ENCODE measurements at regions not wholly inside any gene's neighbourhood (a gene's known extent, or its start where the extent isn't known, plus 50 kb on each side); places are given as distances from the start of the nearest gene placed in this dataset.

DNA sequence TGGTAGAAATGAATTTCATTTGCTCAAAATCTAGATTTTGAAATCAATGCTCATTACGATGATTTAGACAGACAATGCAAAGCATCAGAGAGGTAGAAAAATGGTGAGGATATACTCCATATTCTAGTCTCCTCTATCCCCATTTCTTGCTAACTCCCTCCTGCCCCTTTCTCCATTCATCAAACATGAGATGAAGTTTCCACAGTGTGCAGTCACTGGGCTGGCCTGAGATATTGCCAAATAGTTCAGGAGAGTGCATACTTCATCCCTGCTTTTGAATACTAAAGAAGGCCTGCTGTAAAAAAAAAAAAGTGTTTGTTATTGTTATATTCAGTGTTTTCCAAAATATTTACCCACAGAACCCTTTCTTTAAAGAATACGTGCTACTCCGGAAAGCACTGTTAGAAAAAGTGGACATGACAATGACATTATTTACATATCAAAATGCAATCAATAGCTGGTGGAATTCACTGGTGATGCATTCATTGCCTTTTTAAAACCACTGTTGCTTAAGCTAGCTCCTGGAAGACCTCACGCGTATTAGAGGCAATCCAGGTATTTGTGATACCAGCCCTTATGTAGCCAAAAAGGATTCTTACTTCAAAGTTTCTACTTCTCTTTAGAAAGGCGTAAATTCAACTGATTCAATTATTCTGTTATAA lies 247.6 kb upstream of the SOX2 start:
- no peaks in the 10 kb centered on the region for H3K9me3 ChIP-seq (ENCODE audit: insufficient read depth, low read length)
- no peaks in the 10 kb centered on the region for H3K36me3 ChIP-seq (ENCODE audit: insufficient read depth, insufficient read length, low read length)
- no peak overlapping the region for H3K4me3 ChIP-seq (ENCODE audit: insufficient read length, low read depth)
- TF ChIP-seq ZNF274 (IDR thresholded peaks at IDR 0.05; ENCODE audit: low read depth, low read length) (no peak), SUZ12 (IDR thresholded peaks at IDR 0.05; ENCODE audit: extremely low read depth, insufficient read depth, insufficient read length) (no peak), YY1 (IDR thresholded peaks at IDR 0.05; ENCODE audit: insufficient read depth, insufficient read length) (no peak)
- H3K9ac ChIP-seq (ENCODE audit: insufficient read length, low read depth), result no peak overlapping the region
- no peak for DNase-seq (ENCODE audit: low read depth, low spot score)
- H3K27me3 ChIP-seq (ENCODE audit: insufficient read depth, insufficient read length), result no peaks in the 10 kb centered on the region
- no peaks in the 10 kb centered on the region for H3K4me1 ChIP-seq (ENCODE audit: insufficient read depth, insufficient read length)

DNA sequence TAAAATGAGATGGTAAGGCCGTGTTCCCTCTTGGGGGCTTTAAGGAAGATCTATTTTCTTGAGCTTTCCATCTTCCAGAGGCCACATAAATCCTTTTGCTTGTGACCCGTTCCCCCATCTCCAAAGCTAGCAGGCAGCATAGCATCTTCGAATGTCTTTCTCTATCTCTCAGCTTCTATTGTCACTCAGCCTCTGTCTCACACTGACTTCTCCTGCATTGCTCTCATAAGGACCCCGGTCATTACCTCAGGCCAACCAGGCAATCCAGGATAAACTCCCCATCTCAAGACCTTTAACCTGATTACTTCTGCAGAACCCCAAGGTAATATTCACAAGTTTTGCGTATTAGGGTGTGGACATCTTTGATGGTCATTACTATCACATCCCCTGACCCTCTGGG lies 250.3 kb upstream of the SOX2 start:
- Histone ChIP-seq H3K9ac (ENCODE audit: insufficient read length, low read depth) (no peak overlapping the region), H3K27me3 (ENCODE audit: insufficient read depth, insufficient read length) (no peaks in the 10 kb centered on the region), H3K36me3 (ENCODE audit: insufficient read depth, insufficient read length, low read length) (no peaks in the 10 kb centered on the region), H3K4me3 (ENCODE audit: insufficient read length, low read depth) (no peak overlapping the region), H3K4me1 (ENCODE audit: insufficient read depth, insufficient read length) (no peaks in the 10 kb centered on the region), H3K9me3 (ENCODE audit: insufficient read depth, low read length) (no peaks in the 10 kb centered on the region)
- no peak for DNase-seq (ENCODE audit: low read depth, low spot score)
- TF ChIP-seq YY1 (IDR thresholded peaks at IDR 0.05; ENCODE audit: insufficient read depth, insufficient read length) (no peak), ZNF274 (IDR thresholded peaks at IDR 0.05; ENCODE audit: low read depth, low read length) (no peak), SUZ12 (IDR thresholded peaks at IDR 0.05; ENCODE audit: extremely low read depth, insufficient read depth, insufficient read length) (no peak)

DNA sequence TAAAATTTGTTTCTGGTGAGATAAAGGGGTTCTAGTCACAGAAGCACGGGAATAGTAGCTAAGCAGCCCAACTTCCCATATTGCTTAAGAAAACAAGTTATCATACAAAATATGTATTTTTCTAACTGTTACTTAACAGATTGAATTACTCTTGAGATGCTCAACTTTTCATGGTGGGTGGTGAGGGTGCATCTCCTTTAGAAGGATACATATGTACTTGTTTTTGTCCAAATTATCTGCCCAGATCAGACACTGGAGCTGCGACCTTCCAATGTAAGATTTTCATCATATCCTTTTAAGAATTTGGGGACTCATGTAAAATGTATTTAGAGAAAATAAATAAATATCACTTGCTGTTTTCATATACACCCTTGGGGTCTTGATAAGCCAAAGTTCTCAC lies 252.2 kb upstream of the SOX2 start:
- Histone ChIP-seq H3K9me3 (ENCODE audit: insufficient read depth, low read length) (no peaks in the 10 kb centered on the region), H3K9ac (ENCODE audit: insufficient read length, low read depth) (no peak overlapping the region), H3K27me3 (ENCODE audit: insufficient read depth, insufficient read length) (no peaks in the 10 kb centered on the region), H3K36me3 (ENCODE audit: insufficient read depth, insufficient read length, low read length) (no peaks in the 10 kb centered on the region), H3K4me3 (ENCODE audit: insufficient read length, low read depth) (no peak overlapping the region), H3K4me1 (ENCODE audit: insufficient read depth, insufficient read length) (no peaks in the 10 kb centered on the region)
- no peak for DNase-seq (ENCODE audit: low read depth, low spot score)
- TF ChIP-seq SUZ12 (IDR thresholded peaks at IDR 0.05; ENCODE audit: extremely low read depth, insufficient read depth, insufficient read length), result no peak
- no peak for TF ChIP-seq ZNF274 (IDR thresholded peaks at IDR 0.05; ENCODE audit: low read depth, low read length)
- TF ChIP-seq YY1 (IDR thresholded peaks at IDR 0.05; ENCODE audit: insufficient read depth, insufficient read length), result no peak

DNA sequence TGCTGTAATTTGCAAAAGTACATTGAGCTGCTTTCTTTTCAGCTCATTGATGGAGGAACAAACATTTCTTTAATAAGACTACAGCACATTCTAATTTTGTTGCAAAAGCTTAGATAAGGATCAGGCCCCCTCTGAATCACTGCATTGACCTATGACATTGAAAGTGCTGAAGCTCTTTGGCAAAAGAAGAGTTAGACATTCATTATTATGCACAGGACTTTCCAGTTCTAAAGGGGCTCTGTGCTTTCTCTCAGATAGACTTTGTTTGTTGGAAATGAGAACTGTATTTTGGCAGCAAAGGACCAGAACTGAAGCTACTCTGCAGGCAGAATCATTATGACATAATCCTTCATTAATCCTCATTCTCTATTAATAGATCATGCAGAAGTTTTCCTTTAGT lies 252.9 kb upstream of the SOX2 start:
- Histone ChIP-seq H3K9ac (ENCODE audit: insufficient read length, low read depth) (no peak overlapping the region), H3K4me1 (ENCODE audit: insufficient read depth, insufficient read length) (no peaks in the 10 kb centered on the region), H3K4me3 (ENCODE audit: insufficient read length, low read depth) (no peak overlapping the region), H3K9me3 (ENCODE audit: insufficient read depth, low read length) (no peaks in the 10 kb centered on the region), H3K27me3 (ENCODE audit: insufficient read depth, insufficient read length) (no peaks in the 10 kb centered on the region), H3K36me3 (ENCODE audit: insufficient read depth, insufficient read length, low read length) (no peaks in the 10 kb centered on the region)
- no peak for TF ChIP-seq ZNF274 (IDR thresholded peaks at IDR 0.05; ENCODE audit: low read depth, low read length)
- DNase-seq (ENCODE audit: low read depth, low spot score), result no peak

DNA sequence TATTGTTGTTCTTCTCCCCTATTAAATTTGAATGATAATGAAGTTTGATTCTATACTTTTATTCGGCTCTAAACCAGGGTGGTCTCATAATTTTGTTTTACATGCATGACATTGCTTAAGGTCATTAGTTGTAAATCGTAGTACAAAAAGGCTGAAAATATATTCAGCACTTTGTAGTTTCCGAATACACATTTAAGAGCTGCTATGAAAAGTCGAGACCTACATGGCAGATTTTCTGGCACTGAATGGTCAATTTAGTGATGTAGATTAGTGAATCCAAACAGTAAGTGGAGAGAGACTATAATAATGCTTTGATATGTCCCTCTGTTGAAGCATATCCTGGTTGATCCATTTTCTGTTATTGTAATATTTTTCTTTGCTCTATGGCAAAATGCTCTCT lies 254.0 kb upstream of the SOX2 start:
- no peaks in the 10 kb centered on the region for H3K9me3 ChIP-seq (ENCODE audit: insufficient read depth, low read length)
- H3K4me1 ChIP-seq (ENCODE audit: insufficient read depth, insufficient read length), result no peaks in the 10 kb centered on the region
- TF ChIP-seq ZNF274 (IDR thresholded peaks at IDR 0.05; ENCODE audit: low read depth, low read length) (no peak), SUZ12 (IDR thresholded peaks at IDR 0.05; ENCODE audit: extremely low read depth, insufficient read depth, insufficient read length) (no peak), YY1 (IDR thresholded peaks at IDR 0.05; ENCODE audit: insufficient read depth, insufficient read length) (no peak)
- DNase-seq (ENCODE audit: low read depth, low spot score), result no peak
- H3K4me3 ChIP-seq (ENCODE audit: insufficient read length, low read depth), result no peak overlapping the region
- H3K27me3 ChIP-seq (ENCODE audit: insufficient read depth, insufficient read length), result no peaks in the 10 kb centered on the region
- no peaks in the 10 kb centered on the region for H3K36me3 ChIP-seq (ENCODE audit: insufficient read depth, insufficient read length, low read length)
- no peak overlapping the region for H3K9ac ChIP-seq (ENCODE audit: insufficient read length, low read depth)

DNA sequence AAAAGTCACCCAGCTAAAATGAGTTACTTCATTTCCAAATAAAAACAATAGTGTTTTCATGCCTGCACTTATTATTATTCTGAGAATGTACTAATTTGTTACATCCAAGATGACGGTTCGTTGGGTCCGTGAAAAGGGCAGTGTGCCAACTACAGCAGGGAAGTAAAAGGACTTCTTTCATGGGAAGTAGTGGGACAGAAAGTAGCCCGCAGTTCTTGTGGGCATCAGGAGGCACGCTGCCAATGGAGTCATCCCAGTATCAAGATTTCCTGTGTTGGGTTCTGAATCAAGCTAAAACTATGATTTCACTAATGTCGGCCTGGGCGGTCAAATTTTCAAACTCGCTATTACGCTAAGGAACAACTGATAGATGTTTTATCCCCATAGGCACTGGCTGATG lies 254.5 kb upstream of the SOX2 start:
- H3K4me3 ChIP-seq (ENCODE audit: insufficient read length, low read depth), result no peak overlapping the region

DNA sequence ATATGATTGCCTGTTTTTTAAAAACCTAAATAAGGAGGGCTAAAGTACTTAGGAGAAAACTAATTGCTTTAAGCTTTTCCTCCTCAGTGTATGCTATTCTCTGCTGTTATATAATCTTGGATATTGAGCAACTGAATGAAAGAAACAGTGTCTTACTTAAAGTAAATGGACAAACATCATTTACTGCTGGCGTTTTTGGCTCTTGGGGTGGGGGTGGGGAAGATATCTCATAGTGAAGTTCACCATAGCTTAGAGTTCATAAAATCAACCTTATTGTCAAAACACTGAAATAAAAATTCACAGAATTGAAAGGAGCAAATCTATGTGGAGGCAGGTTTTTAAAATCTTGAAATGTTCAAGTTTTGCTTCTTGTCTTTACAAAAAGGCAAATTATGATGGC lies 256.4 kb upstream of the SOX2 start:
- TF ChIP-seq YY1 (IDR thresholded peaks at IDR 0.05; ENCODE audit: insufficient read depth, insufficient read length) (no peak), SUZ12 (IDR thresholded peaks at IDR 0.05; ENCODE audit: extremely low read depth, insufficient read depth, insufficient read length) (no peak), ZNF274 (IDR thresholded peaks at IDR 0.05; ENCODE audit: low read depth, low read length) (no peak)
- Histone ChIP-seq H3K9me3 (ENCODE audit: insufficient read depth, low read length) (no peaks in the 10 kb centered on the region), H3K4me1 (ENCODE audit: insufficient read depth, insufficient read length) (no peaks in the 10 kb centered on the region), H3K36me3 (ENCODE audit: insufficient read depth, insufficient read length, low read length) (no peaks in the 10 kb centered on the region), H3K4me3 (ENCODE audit: insufficient read length, low read depth) (no peak overlapping the region), H3K27me3 (ENCODE audit: insufficient read depth, insufficient read length) (no peaks in the 10 kb centered on the region), H3K9ac (ENCODE audit: insufficient read length, low read depth) (no peak overlapping the region)
- DNase-seq (ENCODE audit: low read depth, low spot score), result no peak

More for the DNA sequence above, 254.5 kb upstream of the SOX2 start:
- no peak for DNase-seq (ENCODE audit: low read depth, low spot score)
- Histone ChIP-seq H3K4me1 (ENCODE audit: insufficient read depth, insufficient read length) (no peaks in the 10 kb centered on the region), H3K9ac (ENCODE audit: insufficient read length, low read depth) (no peak overlapping the region), H3K27me3 (ENCODE audit: insufficient read depth, insufficient read length) (no peaks in the 10 kb centered on the region), H3K36me3 (ENCODE audit: insufficient read depth, insufficient read length, low read length) (no peaks in the 10 kb centered on the region), H3K9me3 (ENCODE audit: insufficient read depth, low read length) (no peaks in the 10 kb centered on the region)
- TF ChIP-seq SUZ12 (IDR thresholded peaks at IDR 0.05; ENCODE audit: extremely low read depth, insufficient read depth, insufficient read length) (no peak), ZNF274 (IDR thresholded peaks at IDR 0.05; ENCODE audit: low read depth, low read length) (no peak), YY1 (IDR thresholded peaks at IDR 0.05; ENCODE audit: insufficient read depth, insufficient read length) (no peak)

Measured in NT2/D1 (cell line).